GM12872 (cell line): ENCODE measurements at regions not wholly inside any gene's neighbourhood (a gene's known extent, or its start where the extent isn't known, plus 50 kb on each side); places are given as distances from the start of the nearest gene placed in this dataset.

ENCODE experiments used
- TF ChIP-seq, protein P1 (sequence below): IDR thresholded peaks from 3 replicates; pipeline ENCODE4 v1.5.1; 2011; ENCODE audit warnings: low read depth, mild to moderate bottlenecking, low read length, moderate library complexity; ENCODE audit not compliant: insufficient read depth

DNA sequence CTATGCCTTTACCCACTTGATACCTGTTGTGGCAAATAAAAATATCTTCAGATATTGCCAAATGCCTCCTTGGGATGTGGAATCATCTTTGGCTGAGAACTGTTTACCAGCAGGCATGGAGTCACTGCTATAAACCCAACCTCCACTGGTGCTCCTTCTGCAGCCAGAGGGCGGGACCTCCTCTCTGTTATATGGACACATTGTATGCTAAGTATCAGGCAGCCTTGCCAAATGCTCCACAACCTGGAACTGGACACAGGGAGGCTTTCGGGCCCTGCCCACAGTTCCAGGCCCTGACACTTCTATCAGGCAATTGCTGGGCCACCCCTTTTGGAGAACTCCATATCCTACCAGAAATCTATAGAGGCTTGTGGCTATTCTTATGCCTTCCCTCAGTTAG is 201.0 kb downstream of the TMX1 start:
- TF ChIP-seq, protein P1, sequence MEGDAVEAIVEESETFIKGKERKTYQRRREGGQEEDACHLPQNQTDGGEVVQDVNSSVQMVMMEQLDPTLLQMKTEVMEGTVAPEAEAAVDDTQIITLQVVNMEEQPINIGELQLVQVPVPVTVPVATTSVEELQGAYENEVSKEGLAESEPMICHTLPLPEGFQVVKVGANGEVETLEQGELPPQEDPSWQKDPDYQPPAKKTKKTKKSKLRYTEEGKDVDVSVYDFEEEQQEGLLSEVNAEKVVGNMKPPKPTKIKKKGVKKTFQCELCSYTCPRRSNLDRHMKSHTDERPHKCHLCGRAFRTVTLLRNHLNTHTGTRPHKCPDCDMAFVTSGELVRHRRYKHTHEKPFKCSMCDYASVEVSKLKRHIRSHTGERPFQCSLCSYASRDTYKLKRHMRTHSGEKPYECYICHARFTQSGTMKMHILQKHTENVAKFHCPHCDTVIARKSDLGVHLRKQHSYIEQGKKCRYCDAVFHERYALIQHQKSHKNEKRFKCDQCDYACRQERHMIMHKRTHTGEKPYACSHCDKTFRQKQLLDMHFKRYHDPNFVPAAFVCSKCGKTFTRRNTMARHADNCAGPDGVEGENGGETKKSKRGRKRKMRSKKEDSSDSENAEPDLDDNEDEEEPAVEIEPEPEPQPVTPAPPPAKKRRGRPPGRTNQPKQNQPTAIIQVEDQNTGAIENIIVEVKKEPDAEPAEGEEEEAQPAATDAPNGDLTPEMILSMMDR = no peak

DNA sequence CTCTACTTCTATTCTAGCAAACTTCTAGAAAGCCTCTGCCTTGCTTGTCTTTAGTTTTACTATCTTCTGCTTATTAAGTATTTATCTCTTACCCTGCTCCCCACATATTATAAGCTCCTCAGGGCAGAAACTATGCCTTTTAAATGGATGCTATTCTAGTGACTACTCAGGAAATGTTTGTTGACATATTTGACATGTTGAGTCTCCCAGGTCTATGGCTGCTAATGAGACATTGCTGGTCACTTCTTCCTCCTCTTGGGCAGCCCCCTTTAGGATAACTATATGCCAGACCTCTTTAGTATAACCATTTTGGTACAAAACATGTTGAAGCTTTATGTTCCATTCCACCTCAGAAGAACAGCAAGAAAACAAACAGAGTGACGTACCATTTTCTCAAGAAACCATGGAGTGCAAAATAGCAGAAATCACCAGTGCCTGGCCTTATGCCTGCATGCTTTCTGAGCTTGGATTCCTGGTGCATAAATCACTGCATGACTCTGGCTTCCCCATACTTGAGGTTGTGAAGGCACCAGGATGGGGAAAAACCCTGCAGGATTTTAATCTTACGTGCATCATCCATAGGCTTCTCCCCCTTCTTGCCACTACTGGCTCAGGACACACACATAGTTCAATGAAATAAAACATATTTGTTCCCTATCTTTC is 202.6 kb downstream of the TMX1 start:
- TF ChIP-seq, protein P1 = no peak

DNA sequence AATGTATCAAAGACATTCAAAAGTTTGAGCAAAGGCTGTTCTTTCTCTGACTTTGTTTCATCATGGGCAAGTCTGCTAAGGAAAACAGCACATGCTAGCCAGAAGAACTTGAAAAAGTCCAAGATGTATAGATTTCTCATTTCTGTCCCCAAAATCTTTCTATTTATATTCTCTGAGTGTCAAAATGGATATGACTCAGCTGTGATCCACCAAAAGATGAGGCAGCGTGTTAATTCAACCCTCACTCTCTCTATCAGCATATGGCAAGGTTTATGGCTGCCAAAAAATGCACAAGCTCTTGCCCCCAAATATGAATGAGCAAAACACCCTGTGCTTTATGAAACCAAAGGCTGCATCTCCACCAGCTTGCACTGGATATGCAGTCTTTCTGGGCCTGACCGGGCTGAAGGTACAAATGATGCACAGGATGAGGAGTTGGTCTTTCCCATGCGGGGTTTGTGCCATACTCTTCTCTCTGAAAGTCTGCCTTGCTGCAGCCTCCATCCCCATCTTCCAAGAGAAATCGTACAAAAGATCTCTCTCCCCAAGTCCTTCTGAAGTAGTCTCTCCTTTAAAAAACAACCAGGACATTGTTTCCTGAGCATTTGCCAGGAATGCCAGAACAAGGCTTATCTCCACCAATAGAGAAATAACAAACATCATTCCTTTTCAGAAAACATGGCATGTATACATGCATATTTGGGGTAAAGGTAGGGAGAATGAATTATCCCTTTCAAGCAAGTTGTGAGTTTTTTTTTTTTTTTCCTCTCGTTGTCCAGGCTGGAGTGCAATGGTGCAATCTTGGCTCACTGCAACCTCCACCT is 203.4 kb downstream of the TMX1 start:
- TF ChIP-seq, protein P1 = no peak

DNA sequence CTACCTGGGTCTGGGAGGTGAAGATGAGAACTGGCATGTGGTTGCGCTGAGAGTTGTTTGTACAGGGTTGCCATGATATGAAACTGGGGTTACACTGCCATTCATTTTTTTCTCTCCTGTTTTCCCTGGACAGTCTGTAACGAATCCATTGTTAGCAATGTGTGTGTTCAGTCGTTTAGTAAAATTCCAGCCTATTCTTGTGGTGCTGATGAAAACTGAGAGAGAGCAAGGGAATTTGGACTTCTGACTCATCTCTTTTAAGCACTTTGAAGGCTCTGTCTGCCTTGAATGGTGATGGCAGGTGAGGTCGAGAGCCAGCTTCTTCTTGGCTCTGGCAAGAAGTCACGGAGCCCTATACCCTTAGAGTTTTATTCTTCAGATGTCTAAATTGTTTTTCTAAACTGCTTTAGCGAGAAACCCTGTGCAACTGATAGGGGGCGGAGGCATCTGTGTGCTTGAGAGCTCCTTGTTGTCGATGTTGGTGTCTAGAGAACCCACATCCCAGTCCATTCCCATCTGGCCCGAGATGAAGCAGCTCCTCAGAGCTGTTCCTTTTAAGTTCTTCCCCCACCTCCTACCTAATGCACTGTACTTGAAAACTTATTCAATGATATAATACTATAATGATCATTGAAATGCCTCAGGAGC is 204.4 kb downstream of the TMX1 start:
- TF ChIP-seq, protein P1 = no peak

DNA sequence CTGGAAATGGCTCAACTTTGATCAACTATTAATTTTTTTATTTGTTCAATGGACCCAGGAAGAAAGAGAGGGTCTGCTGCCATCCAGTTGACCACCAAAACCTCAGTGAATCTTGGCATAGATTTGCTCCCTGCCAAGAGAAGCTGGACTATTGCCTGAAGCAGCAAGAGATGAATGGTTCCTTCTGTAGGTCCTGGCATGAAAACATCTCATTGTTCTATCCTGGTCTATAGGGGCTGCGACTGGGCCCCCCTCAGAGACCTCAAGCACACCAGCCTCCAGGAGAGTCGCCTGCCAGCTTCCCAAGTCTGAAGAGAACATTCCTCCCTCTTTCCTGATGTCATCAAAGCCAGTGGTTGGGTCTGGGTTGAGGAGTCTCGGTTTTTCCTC is 204.9 kb downstream of the TMX1 start:
- TF ChIP-seq, protein P1 = no peak

DNA sequence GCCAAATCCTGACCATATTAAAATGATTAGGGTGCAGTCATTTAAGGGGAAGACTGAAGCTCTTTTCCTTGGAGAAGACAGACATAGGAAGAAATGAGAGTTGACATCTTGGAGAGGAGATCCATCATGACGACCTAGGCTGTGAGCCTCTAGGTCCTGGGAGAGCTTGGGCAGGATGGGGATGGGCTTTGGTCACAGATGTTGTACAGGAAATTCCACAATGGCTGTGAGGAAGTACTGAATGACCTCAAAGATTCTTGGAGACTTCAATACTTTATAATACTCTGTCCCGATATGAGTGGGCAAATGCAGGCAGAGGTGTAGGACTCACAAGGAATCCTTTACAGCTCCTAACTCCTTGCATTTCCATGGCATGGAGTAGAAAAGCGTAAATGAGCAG is 204.9 kb upstream of the FRMD6 start:
- TF ChIP-seq, protein P1 = no peak

DNA sequence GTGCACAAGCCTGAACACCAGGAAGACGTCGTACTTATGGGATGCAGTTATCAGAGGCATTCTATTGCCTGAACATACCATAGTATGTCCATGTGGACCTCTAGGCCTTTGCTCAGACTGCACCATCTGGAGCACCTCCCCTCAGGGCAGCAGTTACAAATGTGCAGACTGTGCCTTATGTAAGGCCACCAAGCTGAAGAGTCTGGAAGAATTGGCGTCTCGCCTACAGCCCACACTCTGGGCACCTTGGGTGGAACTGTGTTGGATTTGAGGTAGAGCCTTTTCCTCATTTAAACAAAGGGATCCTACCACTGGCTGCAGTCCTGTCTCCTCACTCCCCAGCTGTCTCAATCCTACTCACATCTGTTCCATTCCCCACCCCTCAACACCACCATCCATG is 204.3 kb upstream of the FRMD6 start:
- TF ChIP-seq, protein P1 = no peak
